Psoas muscle (tissue), 7 donors: ENCODE measurements at regions not wholly inside any gene's neighbourhood (a gene's known extent, or its start where the extent isn't known, plus 50 kb on each side); places are given as distances from the start of the nearest gene placed in this dataset.

Experiments used
- ATAC-seq, 4 donors: fragments of 200-7000 bp; cut with Tn5 transposase; one replicate each; pipeline ENCODE4 v1.9.1; 2020; ENCODE audit warnings: moderate library complexity in 3 of 4, mild to moderate bottlenecking in 2 of 4
- DNase-seq, 2 donors: peaks; one replicate each; pipeline ENCODE4 v3.0.0-alpha.2; 2020
- H3K27ac ChIP-seq: fragments of 200-600 bp; one replicate; pipeline ENCODE4 v1.8.0; 2022
- H3K27me3 ChIP-seq, 3 donors: fragments of 200-600 bp in 1 of 3; one replicate each; pipeline versions ENCODE4 v1.6.1 to v1.8.0; 2013 to 2022; ENCODE audit warnings: low read length in 2 of 3, mild to moderate bottlenecking in 2 of 3, moderate library complexity in 1 of 3; ENCODE audit not compliant: insufficient read depth in 3 of 3
- H3K36me3 ChIP-seq, 2 donors: fragments of 200-600 bp in 1 of 2; one replicate each; pipeline versions ENCODE4 v1.6.1 to v1.8.0; 2013 to 2022; ENCODE audit warnings: low read depth in 1 of 2, mild to moderate bottlenecking in 1 of 2, moderate library complexity in 1 of 2; ENCODE audit not compliant: insufficient read depth in 1 of 2
- H3K4me1 ChIP-seq: fragments of 200-600 bp; one replicate; pipeline ENCODE4 v1.8.0; 2022
- H3K4me3 ChIP-seq: fragments of 200-600 bp; one replicate; pipeline ENCODE4 v1.8.0; 2022; ENCODE audit warnings: mild to moderate bottlenecking
- H3K9me3 ChIP-seq: fragments of 200-600 bp; one replicate; pipeline ENCODE4 v1.8.0; 2022
- WGBS, 3 donors: extraction: QIAGEN DNeasy Blood & Tissue Kit; methylation state at CpG; one replicate each; pipeline versions ENCODE4 v1.1.6 to v1.1.7; 2013; 5-methylcytosine and 5-hydroxymethylcytosine counted together
- intact Hi-C, 2 donors: fragments of 100-400 bp; cut with DNase I; formaldehyde crosslinking; loops; one replicate each; pipeline versions ENCODE4 v1.11.0 to v1.14.2; 2022
- TF ChIP-seq, protein P1 (sequence below): fragments of 200-600 bp; IDR thresholded peaks from one replicate; pipeline ENCODE4 v1.8.0; 2022; ENCODE audit warnings: antibody characterized with exemption
- donor health status: healthy with polysubstance abuse.
- donor health status: DM: no; HTN: no; CAD: no; lungs with moderate emphysema.
- donor health status: Bipolar disorder and iron deficiency.
- donor health status: healthy.
- donor health status: DM: yes; HTN: yes; CAD: no.
- donor health status: DM: no; HTN: no; CAD: no.
- donor health status: DM: yes; HTN: yes; CAD: no.

GRCh38 chr5:17720071-17720470 lies 85.8 kb downstream of the TAF11L14 start:
- WGBS, 3 donors = 9 to 20% (median 10%) methylated on average over 5 of the region's 5 CpGs
- Histone ChIP-seq H3K9me3 (no peaks in the 10 kb centered on the region), H3K4me1 (no peaks in the 10 kb centered on the region), H3K4me3 (no peak overlapping the region), H3K27ac (no peak overlapping the region), H3K27me3 (no peaks in the 10 kb centered on the region), H3K36me3 (no peaks in the 10 kb centered on the region)
- ATAC-seq = no peak
- TF ChIP-seq, protein P1, sequence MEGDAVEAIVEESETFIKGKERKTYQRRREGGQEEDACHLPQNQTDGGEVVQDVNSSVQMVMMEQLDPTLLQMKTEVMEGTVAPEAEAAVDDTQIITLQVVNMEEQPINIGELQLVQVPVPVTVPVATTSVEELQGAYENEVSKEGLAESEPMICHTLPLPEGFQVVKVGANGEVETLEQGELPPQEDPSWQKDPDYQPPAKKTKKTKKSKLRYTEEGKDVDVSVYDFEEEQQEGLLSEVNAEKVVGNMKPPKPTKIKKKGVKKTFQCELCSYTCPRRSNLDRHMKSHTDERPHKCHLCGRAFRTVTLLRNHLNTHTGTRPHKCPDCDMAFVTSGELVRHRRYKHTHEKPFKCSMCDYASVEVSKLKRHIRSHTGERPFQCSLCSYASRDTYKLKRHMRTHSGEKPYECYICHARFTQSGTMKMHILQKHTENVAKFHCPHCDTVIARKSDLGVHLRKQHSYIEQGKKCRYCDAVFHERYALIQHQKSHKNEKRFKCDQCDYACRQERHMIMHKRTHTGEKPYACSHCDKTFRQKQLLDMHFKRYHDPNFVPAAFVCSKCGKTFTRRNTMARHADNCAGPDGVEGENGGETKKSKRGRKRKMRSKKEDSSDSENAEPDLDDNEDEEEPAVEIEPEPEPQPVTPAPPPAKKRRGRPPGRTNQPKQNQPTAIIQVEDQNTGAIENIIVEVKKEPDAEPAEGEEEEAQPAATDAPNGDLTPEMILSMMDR = no peak
- intact Hi-C loops = no loop called here
- no peak for DNase-seq

GRCh38 chr5:17723876-17724275 lies 89.6 kb downstream of the TAF11L14 start:
- intact Hi-C loops = no loop called here
- Histone ChIP-seq H3K9me3 (no peaks in the 10 kb centered on the region), H3K4me1 (no peaks in the 10 kb centered on the region), H3K27me3 (no peaks in the 10 kb centered on the region), H3K27ac (no peak overlapping the region), H3K4me3 (no peak overlapping the region), H3K36me3 (no peaks in the 10 kb centered on the region)
- DNase-seq (no peak), ATAC-seq (no peak)
- TF ChIP-seq, protein P1 = no peak
- WGBS, 3 donors = 61 to 70% (median 63%) methylated on average over 5 of the region's 5 CpGs

GRCh38 chr5:17727098-17727497 lies 92.8 kb downstream of the TAF11L14 start:
- Histone ChIP-seq H3K27me3 (no peaks in the 10 kb centered on the region), H3K36me3 (no peaks in the 10 kb centered on the region), H3K9me3 (no peaks in the 10 kb centered on the region), H3K4me1 (no peaks in the 10 kb centered on the region), H3K27ac (no peak overlapping the region), H3K4me3 (no peak overlapping the region)
- TF ChIP-seq, protein P1 = no peak
- no peak for ATAC-seq
- DNase-seq = no peak
- 38 to 46% (median 38%) methylated on average over 3 of the region's 3 CpGs for WGBS, 3 donors
- intact Hi-C loops = no loop called here

DNA sequence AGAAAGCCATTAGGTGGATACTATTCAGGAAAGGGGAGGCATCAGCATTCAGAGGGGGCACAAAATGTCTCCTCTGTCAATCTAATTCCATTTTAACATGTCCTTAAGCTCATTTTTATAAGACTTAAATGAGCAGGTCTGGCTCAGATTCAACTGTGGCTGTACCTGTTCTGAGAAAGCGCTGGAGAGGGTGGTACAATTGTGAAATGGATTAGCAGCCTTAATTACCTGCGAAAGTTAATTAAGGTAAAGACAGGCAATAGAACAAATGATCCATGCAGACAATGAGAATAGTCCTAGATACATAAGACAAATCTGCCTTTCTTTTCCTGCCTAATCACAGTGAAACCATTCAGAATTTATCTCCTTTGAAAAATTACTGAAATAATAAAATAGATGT lies 96.2 kb downstream of the TAF11L14 start:
- no peaks in the 10 kb centered on the region for H3K27me3 ChIP-seq
- WGBS, 3 donors = 89 to 95% (median 95%) methylated on average over 2 of the region's 2 CpGs
- no peak for ATAC-seq
- H3K4me1 ChIP-seq = no peaks in the 10 kb centered on the region
- TF ChIP-seq, protein P1 = no peak
- H3K4me3 ChIP-seq = no peak overlapping the region
- DNase-seq = no peak
- H3K27ac ChIP-seq = no peak overlapping the region
- no peaks in the 10 kb centered on the region for H3K36me3 ChIP-seq
- no peaks in the 10 kb centered on the region for H3K9me3 ChIP-seq
- intact Hi-C loops = no loop called here

GRCh38 chr5:17732351-17732923 lies 98.2 kb downstream of the TAF11L14 start:
- DNase-seq (no peak), ATAC-seq (no peak)
- Histone ChIP-seq H3K4me3 (no peak overlapping the region), H3K27ac (no peak overlapping the region), H3K36me3 (no peaks in the 10 kb centered on the region), H3K4me1 (no peaks in the 10 kb centered on the region), H3K9me3 (no peaks in the 10 kb centered on the region), H3K27me3 (no peaks in the 10 kb centered on the region)
- TF ChIP-seq, protein P1 = no peak
- intact Hi-C loops = no loop called here
- 38 to 48% (median 39%) methylated on average over 3 of the region's 3 CpGs for WGBS, 3 donors
